Neural progenitor cell (in vitro differentiated cells): ENCODE measurements at regions not wholly inside any gene's neighbourhood (a gene's known extent, or its start where the extent isn't known, plus 50 kb on each side); places are given as distances from the start of the nearest gene placed in this dataset.
A peak's percentile ranks its signal among the peaks of the same experiment; 100 is the strongest.

Experiments
- DNase-seq: peaks from one replicate; pipeline ENCODE4 v3.0.0-alpha.2; 2016; ENCODE audit warnings: low spot score
- H2AFZ ChIP-seq: fragments of 200-600 bp; sonication (generic); replicated peaks from 2 replicates; pipeline ENCODE4 v1.6.1; 2016; ENCODE audit warnings: antibody characterized with exemption
- H3F3A ChIP-seq: fragments of 200-600 bp; sonication (generic); 2 replicates; pipeline ENCODE4 v1.6.1; 2016; ENCODE audit warnings: antibody characterized with exemption, low read depth
- H3K27ac ChIP-seq: fragments of 200-600 bp; sonication (generic); 2 replicates; pipeline ENCODE4 v1.5.1; 2016; ENCODE audit warnings: mild to moderate bottlenecking
- H3K27me3 ChIP-seq: fragments of 200-600 bp; sonication (generic); 2 replicates; pipeline ENCODE4 v1.6.1; 2016; ENCODE audit warnings: mild to moderate bottlenecking, moderate library complexity
- H3K36me3 ChIP-seq: fragments of 200-600 bp; sonication (generic); 2 replicates; pipeline ENCODE4 v1.5.1; 2016
- H3K4me1 ChIP-seq: fragments of 200-600 bp; sonication (generic); 2 replicates; pipeline ENCODE4 v1.6.1; 2016; ENCODE audit warnings: mixed run types
- H3K4me2 ChIP-seq: fragments of 200-600 bp; sonication (generic); 2 replicates; pipeline ENCODE4 v1.6.1; 2016
- H3K4me3 ChIP-seq: fragments of 200-600 bp; sonication (generic); 2 replicates; pipeline ENCODE4 v1.5.1; 2016
- H3K79me2 ChIP-seq: fragments of 200-600 bp; sonication (generic); 2 replicates; pipeline ENCODE4 v1.6.1; 2016; ENCODE audit warnings: low read depth
- H3K9ac ChIP-seq: fragments of 200-600 bp; sonication (generic); 2 replicates; pipeline ENCODE4 v1.6.1; 2016
- H3K9me3 ChIP-seq: fragments of 200-600 bp; sonication (generic); 2 replicates; pipeline ENCODE4 v1.5.1; 2016; ENCODE audit warnings: low read depth
- H4K20me1 ChIP-seq: fragments of 200-600 bp; sonication (generic); 2 replicates; pipeline ENCODE4 v1.6.1; 2016; ENCODE audit warnings: low read depth
- H3K27ac Mint-ChIP-seq: 3 replicates; pipeline ENCODE4 v1.8.0; 2021; ENCODE audit warnings: mixed read lengths
- H3K27me3 Mint-ChIP-seq: 2 replicates; pipeline ENCODE4 v1.8.0; 2022; ENCODE audit warnings: low read depth, mild to moderate bottlenecking, inconsistent platforms, moderate library complexity, mixed read lengths; ENCODE audit not compliant: insufficient read depth
- H3K36me3 Mint-ChIP-seq: 3 replicates; pipeline ENCODE4 v1.8.0; 2021; ENCODE audit warnings: mixed read lengths
- H3K4me1 Mint-ChIP-seq: 3 replicates; pipeline ENCODE4 v1.8.0; 2021; ENCODE audit warnings: mixed read lengths
- H3K4me3 Mint-ChIP-seq: 3 replicates; pipeline ENCODE4 v1.8.0; 2021; ENCODE audit warnings: mild to moderate bottlenecking, moderate library complexity, mixed read lengths
- H3K9me3 Mint-ChIP-seq: 3 replicates; pipeline ENCODE4 v1.8.0; 2020; ENCODE audit warnings: mixed read lengths
- CTCF ChIP-seq: fragments of 200-600 bp; sonication (generic); IDR thresholded peaks from 2 replicates; pipeline ENCODE4 v1.5.1; 2017; ENCODE audit warnings: antibody characterized with exemption, mild to moderate bottlenecking
- EZH2 ChIP-seq: fragments of 200-600 bp; sonication (generic); IDR thresholded peaks from 2 replicates; pipeline ENCODE4 v1.6.1; 2017; ENCODE audit warnings: antibody characterized with exemption, mild to moderate bottlenecking, moderate library complexity
- EZH2phosphoT487 ChIP-seq: fragments of 200-600 bp; sonication (generic); IDR thresholded peaks from 2 replicates; pipeline ENCODE4 v1.6.1; 2017; ENCODE audit warnings: antibody characterized with exemption

DNA sequence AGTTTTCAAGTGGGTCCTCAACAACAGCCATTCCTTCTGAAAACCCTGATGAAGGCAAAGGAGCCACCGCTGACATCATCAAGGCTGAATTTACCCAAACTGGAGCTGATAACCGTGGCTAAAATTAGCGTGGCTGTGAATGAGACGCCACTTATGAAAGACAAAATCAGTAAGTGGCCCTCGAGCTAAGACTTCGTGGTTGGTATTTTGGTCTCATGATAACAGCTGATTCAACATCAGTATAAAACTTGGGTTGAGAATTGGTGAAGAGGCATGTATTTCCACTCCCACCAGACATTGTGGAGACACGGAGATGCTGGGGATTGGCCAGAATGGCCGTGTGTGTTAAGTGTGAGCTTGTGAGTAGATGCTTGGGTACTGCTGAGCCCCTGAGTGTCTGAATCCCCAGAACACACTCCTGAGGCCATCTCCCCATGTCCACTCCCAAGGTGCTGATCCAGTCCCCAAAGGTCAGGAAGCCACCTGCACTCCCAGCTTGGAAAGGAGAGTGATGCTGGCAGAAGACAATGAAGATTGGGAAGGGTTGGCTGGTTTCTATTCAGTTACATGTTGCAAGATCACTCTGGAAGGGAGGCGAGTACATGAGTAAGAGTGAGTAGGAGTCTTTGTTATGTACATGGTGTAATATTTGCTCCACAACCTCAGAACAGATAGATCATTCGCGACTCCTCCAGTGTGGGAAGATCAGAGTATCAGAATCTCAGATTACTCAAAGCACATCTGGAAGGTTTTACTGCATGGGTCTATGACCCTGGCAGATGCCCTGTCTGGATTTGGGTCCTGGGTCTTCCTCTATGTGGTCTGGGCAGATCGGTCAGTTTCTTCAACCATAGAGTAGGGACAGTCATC is 207.7 kb downstream of the HS3ST3A1 start:
- H3K27me3 Mint-ChIP-seq, result peaks cover 2% of the 10 kb centered on the region
- Histone ChIP-seq H4K20me1 (no peaks in the 10 kb centered on the region), H3K4me3 (no peak overlapping the region), H2AFZ (no peak overlapping the region), H3K9me3 (no peaks in the 10 kb centered on the region), H3K9ac (no peak overlapping the region), H3K27me3 (no peaks in the 10 kb centered on the region), H3K4me1 (peaks cover 7% of the 10 kb centered on the region), H3K4me2 (no peak overlapping the region), H3K36me3 (no peaks in the 10 kb centered on the region), H3F3A (no peaks in the 10 kb centered on the region), H3K79me2 (no peaks in the 10 kb centered on the region), H3K27ac (no peak overlapping the region)
- no peaks in the 10 kb centered on the region for H3K9me3 Mint-ChIP-seq
- TF ChIP-seq EZH2 (no peak), CTCF (no peak), EZH2phosphoT487 (no peak)
- no peak for DNase-seq
- H3K4me1 Mint-ChIP-seq, result peaks cover 22% of the 10 kb centered on the region
- H3K36me3 Mint-ChIP-seq, result no peaks in the 10 kb centered on the region
- peak overlapping the region; percentile 48 for H3K27ac Mint-ChIP-seq
- H3K4me3 Mint-ChIP-seq, result no peak overlapping the region

GRCh38 chr17:13387952-13388351 is 213.8 kb downstream of the HS3ST3A1 start:
- Mint-ChIP-seq H3K4me3 (no peak overlapping the region), H3K4me1 (peaks cover 4% of the 10 kb centered on the region), H3K9me3 (no peaks in the 10 kb centered on the region), H3K27me3 (no peaks in the 10 kb centered on the region), H3K27ac (no peak overlapping the region), H3K36me3 (no peaks in the 10 kb centered on the region)
- H3K4me1 ChIP-seq, result peaks cover 6% of the 10 kb centered on the region
- no peak for TF ChIP-seq CTCF
- TF ChIP-seq EZH2phosphoT487, result no peak
- TF ChIP-seq EZH2, result no peak
- H3K36me3 ChIP-seq, result no peaks in the 10 kb centered on the region
- H2AFZ ChIP-seq, result no peak overlapping the region
- DNase-seq, result no peak
- no peaks in the 10 kb centered on the region for H3K27me3 ChIP-seq
- H3K79me2 ChIP-seq, result no peaks in the 10 kb centered on the region
- H3K27ac ChIP-seq, result no peak overlapping the region
- H3K9ac ChIP-seq, result no peak overlapping the region
- H3K4me2 ChIP-seq, result no peak overlapping the region
- no peak overlapping the region for H3K4me3 ChIP-seq
- H3F3A ChIP-seq, result no peaks in the 10 kb centered on the region
- no peaks in the 10 kb centered on the region for H3K9me3 ChIP-seq
- H4K20me1 ChIP-seq, result no peaks in the 10 kb centered on the region

DNA sequence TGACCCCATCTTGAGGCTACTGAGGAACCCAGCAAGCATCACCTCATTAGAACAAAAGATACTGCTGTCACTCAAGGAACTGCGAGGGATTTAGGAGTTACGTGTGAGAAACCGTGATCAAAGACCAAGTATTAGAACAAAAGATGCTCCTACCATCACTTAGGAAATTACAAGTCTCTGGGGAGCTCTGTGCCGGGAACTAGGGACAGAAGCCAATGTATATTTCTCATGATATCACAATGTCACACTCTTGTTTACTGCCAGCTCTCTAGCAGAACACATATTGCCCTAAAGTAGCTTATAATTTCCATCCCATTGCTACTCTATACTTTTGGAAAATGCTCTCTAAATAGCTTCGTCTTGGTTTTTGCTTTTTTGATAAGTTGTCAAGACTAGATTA is 214.5 kb downstream of the HS3ST3A1 start:
- no peaks in the 10 kb centered on the region for H3K27me3 ChIP-seq
- H3K4me1 ChIP-seq, result peaks cover 6% of the 10 kb centered on the region
- H3K79me2 ChIP-seq, result no peaks in the 10 kb centered on the region
- TF ChIP-seq CTCF (no peak), EZH2phosphoT487 (no peak), EZH2 (no peak)
- H3K4me2 ChIP-seq, result no peak overlapping the region
- no peaks in the 10 kb centered on the region for H3K36me3 ChIP-seq
- no peak overlapping the region for H3K27ac ChIP-seq
- Mint-ChIP-seq H3K36me3 (no peaks in the 10 kb centered on the region), H3K4me1 (peaks cover 4% of the 10 kb centered on the region), H3K27me3 (no peaks in the 10 kb centered on the region), H3K9me3 (no peaks in the 10 kb centered on the region), H3K27ac (no peak overlapping the region), H3K4me3 (no peak overlapping the region)
- no peak overlapping the region for H2AFZ ChIP-seq
- no peaks in the 10 kb centered on the region for H3F3A ChIP-seq
- no peak overlapping the region for H3K9ac ChIP-seq
- no peaks in the 10 kb centered on the region for H4K20me1 ChIP-seq
- no peak for DNase-seq
- H3K9me3 ChIP-seq, result no peaks in the 10 kb centered on the region
- no peak overlapping the region for H3K4me3 ChIP-seq
